ENCODE measurements at regions not wholly inside any gene's neighbourhood (a gene's known extent, or its start where the extent isn't known, plus 50 kb on each side); places are given as distances from the start of the nearest gene placed in this dataset.

- no peak for TF ChIP-seq SP2 (IDR thresholded peaks at IDR 0.05; ENCODE audit: low read length)
- no peak for TF ChIP-seq CREB1 (IDR thresholded peaks at IDR 0.05)
These were observed 171.3 kb downstream of the ST8SIA4 start (continued) for GRCh38 chr5:100731768-100732167.

All from H1 (cell line).